Progenitor cell of endocrine pancreas (in vitro differentiated cells): ENCODE measurements at regions not wholly inside any gene's neighbourhood (a gene's known extent, or its start where the extent isn't known, plus 50 kb on each side); places are given as distances from the start of the nearest gene placed in this dataset.

Experiments
- DNase-seq: peaks from one replicate; pipeline ENCODE4 v3.0.0; 2021; ENCODE audit warnings: low spot score; ENCODE audit not compliant: unreplicated experiment
- H3K27ac Mint-ChIP-seq: 2 replicates; pipeline ENCODE4 v1.8.0; 2021; ENCODE audit warnings: mild to moderate bottlenecking, moderate library complexity, mixed read lengths
- H3K27me3 Mint-ChIP-seq: 2 replicates; pipeline ENCODE4 v1.8.0; 2021; ENCODE audit warnings: mixed read lengths
- H3K36me3 Mint-ChIP-seq: 2 replicates; pipeline ENCODE4 v1.8.0; 2022; ENCODE audit warnings: mixed read lengths; ENCODE audit not compliant: insufficient read depth
- H3K4me1 Mint-ChIP-seq: 2 replicates; pipeline ENCODE4 v1.8.0; 2021; ENCODE audit warnings: low read depth, mixed read lengths
- H3K4me3 Mint-ChIP-seq: 2 replicates; pipeline ENCODE4 v1.8.0; 2021; ENCODE audit warnings: low read depth, mild to moderate bottlenecking, moderate library complexity, mixed read lengths
- H3K9me3 Mint-ChIP-seq: 2 replicates; pipeline ENCODE4 v1.8.0; 2021; ENCODE audit warnings: low read depth, mixed read lengths
- TF ChIP-seq, protein P1 (sequence below): fragments of 200-600 bp; sonication (generic); IDR thresholded peaks from one replicate; pipeline ENCODE4 v1.5.0; 2021; ENCODE audit warnings: antibody characterized with exemption, mild to moderate bottlenecking; ENCODE audit not compliant: unreplicated experiment

DNA sequence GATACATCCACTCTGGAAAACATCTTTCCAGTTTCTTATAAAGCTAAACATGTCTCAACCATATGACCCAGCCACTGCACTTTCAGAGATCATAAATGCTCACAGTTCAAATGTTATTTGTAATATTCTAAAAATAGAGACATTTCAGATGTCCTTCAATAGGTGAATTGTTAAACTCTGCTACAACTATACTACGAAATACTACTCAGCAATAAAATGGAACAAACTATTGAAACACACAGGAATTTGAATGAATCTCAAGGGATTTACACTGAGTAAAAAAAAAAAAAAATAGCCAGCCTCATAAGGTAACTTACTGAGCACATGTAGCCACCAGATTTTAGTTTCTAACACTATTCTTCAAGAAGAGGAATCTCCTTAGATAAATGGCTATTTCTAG, 253.9 kb downstream of the PCDH18 start:
- no peak overlapping the region for H3K27ac Mint-ChIP-seq
- no peaks in the 10 kb centered on the region for H3K4me1 Mint-ChIP-seq
- TF ChIP-seq, protein P1, sequence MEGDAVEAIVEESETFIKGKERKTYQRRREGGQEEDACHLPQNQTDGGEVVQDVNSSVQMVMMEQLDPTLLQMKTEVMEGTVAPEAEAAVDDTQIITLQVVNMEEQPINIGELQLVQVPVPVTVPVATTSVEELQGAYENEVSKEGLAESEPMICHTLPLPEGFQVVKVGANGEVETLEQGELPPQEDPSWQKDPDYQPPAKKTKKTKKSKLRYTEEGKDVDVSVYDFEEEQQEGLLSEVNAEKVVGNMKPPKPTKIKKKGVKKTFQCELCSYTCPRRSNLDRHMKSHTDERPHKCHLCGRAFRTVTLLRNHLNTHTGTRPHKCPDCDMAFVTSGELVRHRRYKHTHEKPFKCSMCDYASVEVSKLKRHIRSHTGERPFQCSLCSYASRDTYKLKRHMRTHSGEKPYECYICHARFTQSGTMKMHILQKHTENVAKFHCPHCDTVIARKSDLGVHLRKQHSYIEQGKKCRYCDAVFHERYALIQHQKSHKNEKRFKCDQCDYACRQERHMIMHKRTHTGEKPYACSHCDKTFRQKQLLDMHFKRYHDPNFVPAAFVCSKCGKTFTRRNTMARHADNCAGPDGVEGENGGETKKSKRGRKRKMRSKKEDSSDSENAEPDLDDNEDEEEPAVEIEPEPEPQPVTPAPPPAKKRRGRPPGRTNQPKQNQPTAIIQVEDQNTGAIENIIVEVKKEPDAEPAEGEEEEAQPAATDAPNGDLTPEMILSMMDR, result no peak
- DNase-seq, result no peak
- no peak overlapping the region for H3K4me3 Mint-ChIP-seq
- H3K36me3 Mint-ChIP-seq, result no peaks in the 10 kb centered on the region
- H3K9me3 Mint-ChIP-seq, result no peaks in the 10 kb centered on the region
- H3K27me3 Mint-ChIP-seq, result no peaks in the 10 kb centered on the region

DNA sequence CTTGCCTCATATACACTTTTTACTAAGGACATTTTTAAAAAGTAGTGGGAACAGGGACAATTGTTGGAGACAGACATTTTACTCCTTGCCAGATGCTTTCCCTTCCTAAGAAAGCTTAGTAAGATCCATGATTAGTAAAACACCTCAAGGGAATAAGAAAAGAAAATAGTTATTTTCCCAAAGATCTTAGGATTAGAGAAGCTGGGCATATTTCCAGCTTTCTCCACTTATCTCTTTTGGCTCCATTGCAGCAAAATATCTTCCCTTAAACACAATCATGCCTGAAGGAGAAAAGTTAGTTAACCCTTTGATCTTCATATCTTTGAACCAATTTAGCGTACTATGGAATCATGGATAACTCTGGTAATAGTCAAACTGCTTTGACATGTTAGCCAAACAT, 257.9 kb downstream of the PCDH18 start:
- Mint-ChIP-seq H3K27ac (no peak overlapping the region), H3K27me3 (no peaks in the 10 kb centered on the region), H3K4me3 (no peak overlapping the region), H3K4me1 (no peaks in the 10 kb centered on the region), H3K9me3 (no peaks in the 10 kb centered on the region), H3K36me3 (no peaks in the 10 kb centered on the region)
- TF ChIP-seq, protein P1, result no peak
- DNase-seq, result no peak

DNA sequence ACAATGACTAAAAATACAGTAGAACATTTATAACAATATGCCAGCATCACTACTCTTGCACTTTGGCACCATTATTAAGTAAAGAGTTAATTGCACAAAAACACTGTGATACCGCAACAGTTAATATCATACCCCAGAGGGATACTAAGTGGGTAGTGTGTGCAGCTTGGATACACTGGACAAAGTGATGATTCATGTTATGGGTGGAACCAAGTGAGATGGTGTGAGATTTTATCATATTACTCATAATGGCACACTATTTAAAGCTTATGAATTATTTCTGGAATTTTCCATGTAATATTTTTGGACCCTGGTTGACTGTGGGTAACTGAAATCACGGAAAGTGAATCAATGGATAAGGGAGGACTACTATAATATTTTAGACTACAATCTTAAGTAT, 265.3 kb downstream of the PCDH18 start:
- no peaks in the 10 kb centered on the region for H3K9me3 Mint-ChIP-seq
- H3K36me3 Mint-ChIP-seq, result no peaks in the 10 kb centered on the region
- no peak overlapping the region for H3K27ac Mint-ChIP-seq
- no peak overlapping the region for H3K4me3 Mint-ChIP-seq
- H3K27me3 Mint-ChIP-seq, result no peaks in the 10 kb centered on the region
- TF ChIP-seq, protein P1, result no peak
- DNase-seq, result no peak
- H3K4me1 Mint-ChIP-seq, result no peaks in the 10 kb centered on the region

DNA sequence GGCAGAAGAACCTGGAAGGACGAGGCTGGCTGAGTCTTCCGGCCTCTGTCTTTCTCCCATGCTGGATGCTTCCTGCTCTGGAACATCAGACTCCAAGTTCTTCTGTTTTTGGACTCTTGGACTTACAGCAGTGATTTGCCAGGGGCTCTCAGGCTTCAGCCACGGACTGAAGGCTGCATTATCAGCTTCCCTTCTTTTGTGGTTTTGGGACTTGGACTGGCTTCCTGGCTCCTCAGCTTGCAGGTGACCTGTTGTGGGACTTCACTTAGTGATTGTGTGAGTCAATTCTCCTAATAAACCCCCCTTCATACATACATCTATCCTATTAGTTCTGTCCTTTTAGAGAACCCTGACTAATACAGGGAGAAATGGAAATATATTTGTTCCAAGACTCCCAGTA, 265.8 kb downstream of the PCDH18 start:
- TF ChIP-seq, protein P1, result no peak
- H3K4me1 Mint-ChIP-seq, result no peaks in the 10 kb centered on the region

DNA sequence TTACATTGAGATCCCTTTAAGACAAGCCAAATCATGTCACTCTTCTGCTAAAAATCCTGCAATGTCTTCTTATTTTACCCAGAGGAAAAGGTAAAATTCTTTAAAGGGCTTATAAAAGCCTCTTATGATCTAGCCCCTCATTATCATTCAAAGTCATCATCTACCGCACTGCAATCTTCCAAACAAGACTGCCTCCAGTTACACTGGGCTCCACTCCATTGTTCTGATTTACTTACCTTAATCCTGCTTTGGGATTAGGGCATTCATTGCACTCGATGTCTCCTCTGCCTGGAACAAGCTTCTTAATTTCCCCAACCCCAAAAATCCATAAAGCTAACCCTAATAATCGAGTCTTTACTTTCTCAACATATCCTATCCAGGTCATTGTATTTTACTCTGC, 269.1 kb downstream of the PCDH18 start:
- Mint-ChIP-seq H3K27me3 (no peaks in the 10 kb centered on the region), H3K36me3 (no peaks in the 10 kb centered on the region), H3K4me3 (no peak overlapping the region), H3K9me3 (no peaks in the 10 kb centered on the region), H3K27ac (peak overlapping the region; percentile 8), H3K4me1 (no peaks in the 10 kb centered on the region)
- DNase-seq, result no peak
- TF ChIP-seq, protein P1, result no peak

More for the DNA sequence above, 265.8 kb downstream of the PCDH18 start:
- no peaks in the 10 kb centered on the region for H3K9me3 Mint-ChIP-seq
- no peak for DNase-seq
- H3K36me3 Mint-ChIP-seq, result no peaks in the 10 kb centered on the region
- no peak overlapping the region for H3K4me3 Mint-ChIP-seq
- H3K27me3 Mint-ChIP-seq, result no peaks in the 10 kb centered on the region
- H3K27ac Mint-ChIP-seq, result no peak overlapping the region
